Mesodermal cell (in vitro differentiated cells): ENCODE measurements at regions not wholly inside any gene's neighbourhood (a gene's known extent, or its start where the extent isn't known, plus 50 kb on each side); places are given as distances from the start of the nearest gene placed in this dataset.

Source experiments
- H3K27ac ChIP-seq: 2 replicates; pipeline ENCODE4 v1.7.0; 2013; ENCODE audit warnings: mild to moderate bottlenecking, low read depth, low read length, moderate library complexity; ENCODE audit not compliant: severe bottlenecking
- H3K36me3 ChIP-seq: 2 replicates; pipeline ENCODE4 v1.7.1; 2013; ENCODE audit warnings: mild to moderate bottlenecking, low read length, moderate library complexity; ENCODE audit not compliant: control insufficient read depth, insufficient read depth
- H3K4me1 ChIP-seq: one replicate; pipeline ENCODE4 v1.7.1; 2013; ENCODE audit warnings: mild to moderate bottlenecking, low read length; ENCODE audit not compliant: insufficient read depth, control insufficient read depth, poor library complexity, severe bottlenecking
- H3K4me3 ChIP-seq: 2 replicates; pipeline ENCODE4 v1.7.0; 2013; ENCODE audit warnings: low read length, control low read depth, mild to moderate bottlenecking; ENCODE audit not compliant: insufficient read depth, poor library complexity, severe bottlenecking; ENCODE audit errors: extremely low read depth
- H3K9me3 ChIP-seq: 2 replicates; pipeline ENCODE4 v1.7.1; 2013; ENCODE audit warnings: mild to moderate bottlenecking, low read length, moderate library complexity; ENCODE audit not compliant: control insufficient read depth
- WGBS, 2 experiments: methylation state at CpG; one replicate each; pipeline ENCODE4 v1.1.5; 2013; ENCODE audit warnings: missing lambda C conversion rate in 2 of 2; ENCODE audit not compliant: insufficient coverage in 2 of 2; 5-methylcytosine and 5-hydroxymethylcytosine counted together

GRCh38 chr12:28023156-28023887 is 50.8 kb upstream of the PTHLH start:
- peaks cover 8% of the 10 kb centered on the region for H3K4me1 ChIP-seq
- WGBS, 2 experiments, result 88 to 100% methylated on average over 2 to 3 of the region's 5 CpGs
- H3K36me3 ChIP-seq, result no peaks in the 10 kb centered on the region
- H3K4me3 ChIP-seq, result no peak overlapping the region
- no peaks in the 10 kb centered on the region for H3K9me3 ChIP-seq
- H3K27ac ChIP-seq, result no peak overlapping the region

GRCh38 chr12:28024231-28024995 is 51.9 kb upstream of the PTHLH start:
- WGBS, 2 experiments, result 71 to 82% methylated on average over 1 to 2 of the region's 3 CpGs
- H3K27ac ChIP-seq, result no peak overlapping the region

GRCh38 chr12:28025821-28026505 is 53.4 kb upstream of the PTHLH start:
- Histone ChIP-seq H3K4me1 (peaks cover 8% of the 10 kb centered on the region), H3K36me3 (no peaks in the 10 kb centered on the region), H3K27ac (no peak overlapping the region), H3K4me3 (no peak overlapping the region), H3K9me3 (no peaks in the 10 kb centered on the region)
- 84 to 96% methylated on average over 6 to 9 of the region's 11 CpGs for WGBS, 2 experiments

More at GRCh38 chr12:28024231-28024995, 51.9 kb upstream of the PTHLH start:
- Histone ChIP-seq H3K4me3 (no peak overlapping the region), H3K4me1 (peaks cover 8% of the 10 kb centered on the region), H3K36me3 (no peaks in the 10 kb centered on the region), H3K9me3 (no peaks in the 10 kb centered on the region)

- Histone ChIP-seq H3K4me1 (peaks cover 8% of the 10 kb centered on the region), H3K4me3 (no peak overlapping the region), H3K27ac (no peak overlapping the region), H3K9me3 (no peaks in the 10 kb centered on the region), H3K36me3 (no peaks in the 10 kb centered on the region)
- WGBS, 2 experiments, result 96 to 100% methylated on average over 3 of the region's 5 CpGs
Observed at GRCh38 chr12:28026701-28027100, 54.2 kb upstream of the PTHLH start.

GRCh38 chr12:28027328-28027727 is 54.8 kb upstream of the PTHLH start:
- Histone ChIP-seq H3K4me3 (no peak overlapping the region), H3K36me3 (no peaks in the 10 kb centered on the region), H3K27ac (no peak overlapping the region), H3K4me1 (peaks cover 8% of the 10 kb centered on the region), H3K9me3 (no peaks in the 10 kb centered on the region)
- 81 to 97% methylated on average over 4 to 5 of the region's 5 CpGs for WGBS, 2 experiments

- Histone ChIP-seq H3K27ac (no peak overlapping the region), H3K36me3 (no peaks in the 10 kb centered on the region), H3K9me3 (no peaks in the 10 kb centered on the region), H3K4me1 (peaks cover 8% of the 10 kb centered on the region), H3K4me3 (no peak overlapping the region)
- 96% methylated on average over 6 to 9 of the region's 11 CpGs for WGBS, 2 experiments
Observed at GRCh38 chr12:28027947-28028724, 55.6 kb upstream of the PTHLH start.

GRCh38 chr12:28032811-28033537 is 60.4 kb upstream of the PTHLH start:
- peak overlapping the region; percentile 3 for H3K27ac ChIP-seq
- H3K4me1 ChIP-seq, result peaks cover 10% of the 10 kb centered on the region
- no peaks in the 10 kb centered on the region for H3K9me3 ChIP-seq
- WGBS, 2 experiments, result 79 to 100% methylated on average over 1 to 2 of the region's 4 CpGs
- no peak overlapping the region for H3K4me3 ChIP-seq
- H3K36me3 ChIP-seq, result no peaks in the 10 kb centered on the region

GRCh38 chr12:28033538-28033915 is 61.0 kb upstream of the PTHLH start:
- 100% methylated on average over 1 of the region's 2 CpGs; no CpG with 5 or more reads in 1 of the 2 experiments for WGBS, 2 experiments
- H3K4me1 ChIP-seq, result peaks cover 10% of the 10 kb centered on the region
- H3K9me3 ChIP-seq, result no peaks in the 10 kb centered on the region
- no peak overlapping the region for H3K4me3 ChIP-seq
- H3K27ac ChIP-seq, result no peak overlapping the region
- H3K36me3 ChIP-seq, result no peaks in the 10 kb centered on the region

- no peak overlapping the region for H3K27ac ChIP-seq
Observed at GRCh38 chr12:28034271-28034670, 61.7 kb upstream of the PTHLH start.

GRCh38 chr12:28035500-28035899 is 63.0 kb upstream of the PTHLH start:
- no peaks in the 10 kb centered on the region for H3K36me3 ChIP-seq
- WGBS, 2 experiments, result 60% methylated on average over 1 of the region's 1 CpG; no CpG with 5 or more reads in 1 of the 2 experiments
- no peak overlapping the region for H3K27ac ChIP-seq
- peaks cover 10% of the 10 kb centered on the region for H3K4me1 ChIP-seq
- H3K9me3 ChIP-seq, result no peaks in the 10 kb centered on the region
- H3K4me3 ChIP-seq, result no peak overlapping the region

More at GRCh38 chr12:28034271-28034670, 61.7 kb upstream of the PTHLH start:
- WGBS, 2 experiments, result 92 to 100% methylated on average over 1 of the region's 1 CpG
- Histone ChIP-seq H3K4me3 (no peak overlapping the region), H3K9me3 (no peaks in the 10 kb centered on the region), H3K36me3 (no peaks in the 10 kb centered on the region), H3K4me1 (peaks cover 10% of the 10 kb centered on the region)
